ENCODE measurements at regions not wholly inside any gene's neighbourhood (a gene's known extent, or its start where the extent isn't known, plus 50 kb on each side); places are given as distances from the start of the nearest gene placed in this dataset.

DNA sequence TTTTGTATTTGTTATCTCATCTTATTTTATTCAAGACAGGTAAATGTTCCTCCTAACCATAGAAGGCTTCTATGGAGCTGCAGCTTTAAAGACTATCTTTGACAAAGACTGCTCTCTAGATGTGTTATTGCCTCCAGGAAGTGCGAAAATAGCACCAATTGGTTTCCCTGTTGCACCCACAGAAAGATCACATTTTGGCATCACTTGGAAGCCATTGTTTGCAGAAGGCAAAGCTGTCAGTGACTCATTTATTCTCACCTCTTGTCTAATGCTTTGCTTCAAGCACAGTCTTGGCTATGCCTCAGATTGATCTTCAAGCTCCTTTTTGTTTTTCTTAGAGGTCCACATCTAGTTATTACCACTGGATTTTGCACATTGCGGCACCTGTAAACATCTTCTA, 150.3 kb downstream of the PCDH7 start:
- no peak overlapping the region for H3K9ac ChIP-seq (ENCODE audit: insufficient read depth, low read length)
- no peak overlapping the region for H3K27ac ChIP-seq (ENCODE audit: insufficient read depth, low read length)
- no peak overlapping the region for H3K4me2 ChIP-seq (ENCODE audit: extremely low read depth, insufficient read depth, low read length)
- no peaks in the 10 kb centered on the region for H4K20me1 ChIP-seq (ENCODE audit: control insufficient read depth, extremely low read depth, insufficient read depth, low read length)
- no peaks in the 10 kb centered on the region for H3K9me3 ChIP-seq (ENCODE audit: control insufficient read depth, insufficient read depth, low read depth, low read length)
- no peaks in the 10 kb centered on the region for H3K27me3 ChIP-seq (ENCODE audit: control insufficient read depth, insufficient read depth, low read length)
- DNase-seq (ENCODE audit: low read depth in 2 of 2): peak in 1 of 2 donors; percentile 50
- H2AFZ ChIP-seq (ENCODE audit: low read length): no peak overlapping the region
- H3K79me2 ChIP-seq (ENCODE audit: control insufficient read depth, insufficient read depth, low read length): no peaks in the 10 kb centered on the region
- TF ChIP-seq, protein P1, sequence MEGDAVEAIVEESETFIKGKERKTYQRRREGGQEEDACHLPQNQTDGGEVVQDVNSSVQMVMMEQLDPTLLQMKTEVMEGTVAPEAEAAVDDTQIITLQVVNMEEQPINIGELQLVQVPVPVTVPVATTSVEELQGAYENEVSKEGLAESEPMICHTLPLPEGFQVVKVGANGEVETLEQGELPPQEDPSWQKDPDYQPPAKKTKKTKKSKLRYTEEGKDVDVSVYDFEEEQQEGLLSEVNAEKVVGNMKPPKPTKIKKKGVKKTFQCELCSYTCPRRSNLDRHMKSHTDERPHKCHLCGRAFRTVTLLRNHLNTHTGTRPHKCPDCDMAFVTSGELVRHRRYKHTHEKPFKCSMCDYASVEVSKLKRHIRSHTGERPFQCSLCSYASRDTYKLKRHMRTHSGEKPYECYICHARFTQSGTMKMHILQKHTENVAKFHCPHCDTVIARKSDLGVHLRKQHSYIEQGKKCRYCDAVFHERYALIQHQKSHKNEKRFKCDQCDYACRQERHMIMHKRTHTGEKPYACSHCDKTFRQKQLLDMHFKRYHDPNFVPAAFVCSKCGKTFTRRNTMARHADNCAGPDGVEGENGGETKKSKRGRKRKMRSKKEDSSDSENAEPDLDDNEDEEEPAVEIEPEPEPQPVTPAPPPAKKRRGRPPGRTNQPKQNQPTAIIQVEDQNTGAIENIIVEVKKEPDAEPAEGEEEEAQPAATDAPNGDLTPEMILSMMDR (conservative IDR thresholded peaks at IDR 0.05 in 1 of 2, IDR thresholded peaks at IDR 0.05 in 1 of 2; ENCODE audit: low read depth in 1 of 2, low read length in 2 of 2): no peak
- TF ChIP-seq EZH2 (IDR thresholded peaks at IDR 0.05; ENCODE audit: low read length, missing control alignments): no peak
- no peaks in the 10 kb centered on the region for H3K36me3 ChIP-seq (ENCODE audit: control insufficient read depth, insufficient read depth, low read length)
- H3K4me3 ChIP-seq (replicated peaks in 1 of 4; ENCODE audit: control extremely low read depth in 1 of 4, insufficient read depth in 1 of 4, low read depth in 3 of 4, low read length in 4 of 4): no peak overlapping the region
- H3K4me1 ChIP-seq (ENCODE audit: control insufficient read depth, extremely low read depth, insufficient read depth, low read length): no peaks in the 10 kb centered on the region

DNA sequence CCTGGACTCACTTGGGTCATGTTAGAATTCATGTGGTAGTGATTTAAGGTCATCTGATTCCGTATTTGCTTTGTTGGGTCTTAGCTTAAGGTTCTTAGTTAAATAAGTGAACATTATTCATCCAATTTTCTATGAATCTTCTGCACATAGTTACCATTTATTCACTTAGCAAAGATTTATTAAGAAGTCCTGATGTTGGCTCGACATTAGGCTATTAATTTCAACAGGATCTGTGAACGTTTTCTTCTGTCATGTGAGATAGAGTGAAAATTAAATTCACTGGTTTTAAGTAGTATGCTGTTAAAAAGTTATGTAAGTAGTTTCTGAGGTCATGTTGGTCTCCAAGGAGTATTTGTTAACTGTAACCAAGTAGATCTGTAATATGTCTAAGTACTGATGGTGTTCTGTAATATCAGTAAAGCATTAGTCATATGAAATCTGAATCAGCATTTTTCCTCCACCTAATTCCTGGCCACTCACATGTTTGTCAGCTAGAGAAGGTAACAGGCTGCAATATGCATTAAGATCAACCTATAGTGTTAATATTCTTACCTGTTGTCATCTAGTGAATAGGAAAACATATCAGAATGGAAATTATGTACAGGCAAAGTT, 155.6 kb downstream of the PCDH7 start:
- H3K9me3 ChIP-seq (ENCODE audit: control insufficient read depth, insufficient read depth, low read depth, low read length): no peaks in the 10 kb centered on the region
- no peak overlapping the region for H3K4me2 ChIP-seq (ENCODE audit: extremely low read depth, insufficient read depth, low read length)
- no peak overlapping the region for H3K27ac ChIP-seq (ENCODE audit: insufficient read depth, low read length)
- H3K79me2 ChIP-seq (ENCODE audit: control insufficient read depth, insufficient read depth, low read length): no peaks in the 10 kb centered on the region
- H2AFZ ChIP-seq (ENCODE audit: low read length): no peak overlapping the region
- H3K9ac ChIP-seq (ENCODE audit: insufficient read depth, low read length): no peak overlapping the region
- H4K20me1 ChIP-seq (ENCODE audit: control insufficient read depth, extremely low read depth, insufficient read depth, low read length): no peaks in the 10 kb centered on the region
- no peaks in the 10 kb centered on the region for H3K4me1 ChIP-seq (ENCODE audit: control insufficient read depth, extremely low read depth, insufficient read depth, low read length)
- H3K4me3 ChIP-seq (replicated peaks in 1 of 4; ENCODE audit: control extremely low read depth in 1 of 4, insufficient read depth in 1 of 4, low read depth in 3 of 4, low read length in 4 of 4): no peak overlapping the region
- no peaks in the 10 kb centered on the region for H3K36me3 ChIP-seq (ENCODE audit: control insufficient read depth, insufficient read depth, low read length)
- peak in 1 of 2 donors; percentile 67 for DNase-seq (ENCODE audit: low read depth in 2 of 2)
- H3K27me3 ChIP-seq (ENCODE audit: control insufficient read depth, insufficient read depth, low read length): no peaks in the 10 kb centered on the region
- TF ChIP-seq, protein P1 (conservative IDR thresholded peaks at IDR 0.05 in 1 of 2, IDR thresholded peaks at IDR 0.05 in 1 of 2; ENCODE audit: low read depth in 1 of 2, low read length in 2 of 2): no peak
- no peak for TF ChIP-seq EZH2 (IDR thresholded peaks at IDR 0.05; ENCODE audit: low read length, missing control alignments)

DNA sequence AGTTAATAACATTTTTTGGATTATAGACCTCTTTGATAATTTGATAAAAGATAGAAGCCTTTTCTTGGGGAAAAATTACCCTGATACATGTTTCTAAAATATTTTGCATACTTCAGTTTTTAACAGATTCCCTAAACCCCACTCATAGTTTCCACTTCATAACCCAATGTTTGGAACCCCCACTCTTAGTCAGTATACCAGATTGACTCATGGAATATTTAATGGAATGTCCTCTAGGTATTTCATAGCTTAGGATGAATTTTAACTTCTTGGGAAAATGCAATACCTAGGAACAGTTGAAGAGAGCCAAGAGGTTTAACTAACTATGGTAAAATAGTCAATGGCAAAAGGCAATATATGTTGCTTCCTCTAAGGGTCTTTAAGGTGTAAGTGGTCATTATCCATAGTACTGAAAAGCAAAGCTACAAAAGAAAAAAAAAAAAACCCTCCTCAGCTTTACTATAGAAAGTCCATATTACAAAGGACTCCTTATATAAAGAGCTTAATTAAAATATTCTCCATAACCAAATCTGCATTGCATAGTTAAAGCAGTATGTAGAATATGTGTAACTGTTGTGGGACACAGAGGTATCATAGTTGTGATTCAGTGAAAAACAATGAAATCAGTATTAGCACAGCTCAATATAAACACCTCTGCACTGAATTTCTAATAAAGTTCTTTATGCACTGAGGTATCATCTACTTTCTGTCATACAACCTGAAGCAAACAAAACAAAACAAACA, 159.9 kb downstream of the PCDH7 start:
- H3K27ac ChIP-seq (ENCODE audit: insufficient read depth, low read length): no peak overlapping the region
- TF ChIP-seq, protein P1 (conservative IDR thresholded peaks at IDR 0.05 in 1 of 2, IDR thresholded peaks at IDR 0.05 in 1 of 2; ENCODE audit: low read depth in 1 of 2, low read length in 2 of 2): no peak
- no peak for TF ChIP-seq EZH2 (IDR thresholded peaks at IDR 0.05; ENCODE audit: low read length, missing control alignments)
- no peaks in the 10 kb centered on the region for H3K9me3 ChIP-seq (ENCODE audit: control insufficient read depth, insufficient read depth, low read depth, low read length)
- H3K79me2 ChIP-seq (ENCODE audit: control insufficient read depth, insufficient read depth, low read length): no peaks in the 10 kb centered on the region
- H3K4me2 ChIP-seq (ENCODE audit: extremely low read depth, insufficient read depth, low read length): no peak overlapping the region
- peak in 1 of 2 donors; percentile 70 for DNase-seq (ENCODE audit: low read depth in 2 of 2)
- no peaks in the 10 kb centered on the region for H3K4me1 ChIP-seq (ENCODE audit: control insufficient read depth, extremely low read depth, insufficient read depth, low read length)
- H2AFZ ChIP-seq (ENCODE audit: low read length): no peak overlapping the region
- no peaks in the 10 kb centered on the region for H3K27me3 ChIP-seq (ENCODE audit: control insufficient read depth, insufficient read depth, low read length)
- H4K20me1 ChIP-seq (ENCODE audit: control insufficient read depth, extremely low read depth, insufficient read depth, low read length): no peaks in the 10 kb centered on the region
- H3K9ac ChIP-seq (ENCODE audit: insufficient read depth, low read length): no peak overlapping the region
- H3K4me3 ChIP-seq (replicated peaks in 1 of 4; ENCODE audit: control extremely low read depth in 1 of 4, insufficient read depth in 1 of 4, low read depth in 3 of 4, low read length in 4 of 4): no peak overlapping the region
- no peaks in the 10 kb centered on the region for H3K36me3 ChIP-seq (ENCODE audit: control insufficient read depth, insufficient read depth, low read length)

All from fibroblast of lung (primary cell).